Activated B cell treated with CpG ODN at 0.5 μM for 24 hours (primary cell): ENCODE measurements at regions not wholly inside any gene's neighbourhood (a gene's known extent, or its start where the extent isn't known, plus 50 kb on each side); places are given as distances from the start of the nearest gene placed in this dataset.

ENCODE experiments used
- ATAC-seq: fragments of 200-7000 bp; cut with Tn5 transposase; one replicate; pipeline ENCODE4 v1.10.0; 2021; ENCODE audit warnings: low read depth, mild to moderate bottlenecking, moderate library complexity
- CTCF ChIA-PET: fragments of 350-600 bp; sonication (Branson Sonifier 250); formaldehyde crosslinking; loops from one replicate; lab custom pipeline; 2021; ENCODE audit warnings: antibody characterized with exemption; lab: Charles Lee
- POLR2A ChIA-PET: fragments of 350-600 bp; sonication (Branson Sonifier 250); formaldehyde crosslinking; loops from one replicate; lab custom pipeline; 2021; ENCODE audit warnings: antibody characterized with exemption; lab: Charles Lee
- DNase-seq: peaks from one replicate; pipeline ENCODE4 v3.0.0; 2022
- H3K27ac Mint-ChIP-seq: one replicate; pipeline ENCODE4 v1.8.0; 2020; ENCODE audit warnings: mixed read lengths
- H3K27me3 Mint-ChIP-seq: one replicate; pipeline ENCODE4 v1.8.0; 2021; ENCODE audit warnings: mixed read lengths
- H3K36me3 Mint-ChIP-seq: one replicate; pipeline ENCODE4 v1.8.0; 2021; ENCODE audit warnings: low read depth, mixed read lengths
- H3K4me1 Mint-ChIP-seq: one replicate; pipeline ENCODE4 v1.8.0; 2021; ENCODE audit warnings: mixed read lengths
- H3K4me3 Mint-ChIP-seq: one replicate; pipeline ENCODE4 v1.8.0; 2020; ENCODE audit warnings: mild to moderate bottlenecking, mixed read lengths
- H3K9me3 Mint-ChIP-seq: one replicate; pipeline ENCODE4 v1.8.0; 2020; ENCODE audit warnings: mixed read lengths
- CTCF ChIP-seq: fragments of 200-600 bp; IDR thresholded peaks from one replicate; pipeline ENCODE4 v1.8.0; 2022; ENCODE audit warnings: antibody characterized with exemption, mild to moderate bottlenecking
- intact Hi-C: fragments of 100-400 bp; cut with micrococcal nuclease; formaldehyde crosslinking; loops from one replicate; pipeline ENCODE4 v1.15.1; 2024

GRCh38 chr6:156160795-156161165 lies 616.4 kb upstream of the ARID1B start:
- H3K4me3 Mint-ChIP-seq = no peak overlapping the region
- H3K27me3 Mint-ChIP-seq = no peaks in the 10 kb centered on the region
- ChIA-PET POLR2A (no interaction called here), CTCF (no interaction called here)
- ATAC-seq (no peak), DNase-seq (no peak)
- intact Hi-C loops = loop anchor here (10.0 kb wide), 1 partner anchor 124 kb away; no protein-coding TSS in a partner anchor
- H3K4me1 Mint-ChIP-seq = peaks cover 38% of the 10 kb centered on the region
- no peak for TF ChIP-seq CTCF
- no peak overlapping the region for H3K27ac Mint-ChIP-seq
- H3K9me3 Mint-ChIP-seq = no peaks in the 10 kb centered on the region
- no peaks in the 10 kb centered on the region for H3K36me3 Mint-ChIP-seq

GRCh38 chr6:156160007-156160794 lies 617.0 kb upstream of the ARID1B start:
- peaks cover 36% of the 10 kb centered on the region for H3K4me1 Mint-ChIP-seq
- no peak for DNase-seq
- ChIA-PET CTCF (no interaction called here), POLR2A (no interaction called here)
- H3K36me3 Mint-ChIP-seq = no peaks in the 10 kb centered on the region
- no peaks in the 10 kb centered on the region for H3K9me3 Mint-ChIP-seq
- no peak overlapping the region for H3K4me3 Mint-ChIP-seq
- no peak for ATAC-seq
- H3K27me3 Mint-ChIP-seq = no peaks in the 10 kb centered on the region
- no peak overlapping the region for H3K27ac Mint-ChIP-seq
- TF ChIP-seq CTCF = no peak
- intact Hi-C loops = loop anchor here (10.0 kb wide), 1 partner anchor 125 kb away; no protein-coding TSS in a partner anchor

GRCh38 chr6:156154896-156155295 lies 622.3 kb upstream of the ARID1B start:
- TF ChIP-seq CTCF = no peak
- DNase-seq (no peak), ATAC-seq (no peak)
- Mint-ChIP-seq H3K36me3 (no peaks in the 10 kb centered on the region), H3K27me3 (no peaks in the 10 kb centered on the region), H3K9me3 (no peaks in the 10 kb centered on the region), H3K4me3 (no peak overlapping the region), H3K27ac (peak overlapping the region; percentile 47), H3K4me1 (peaks cover 16% of the 10 kb centered on the region)
- ChIA-PET POLR2A (no interaction called here), CTCF (no interaction called here)
- intact Hi-C loops = no loop called here

- Mint-ChIP-seq H3K4me3 (no peak overlapping the region), H3K36me3 (peaks cover 2% of the 10 kb centered on the region), H3K9me3 (peaks cover 3% of the 10 kb centered on the region), H3K27me3 (no peaks in the 10 kb centered on the region), H3K27ac (no peak overlapping the region), H3K4me1 (peaks cover 8% of the 10 kb centered on the region)
- ATAC-seq (no peak), DNase-seq (no peak)
- intact Hi-C loops = no loop called here
- ChIA-PET POLR2A (no interaction called here), CTCF (no interaction called here)
- no peak for TF ChIP-seq CTCF
Observed at GRCh38 chr6:156150391-156150790, 626.8 kb upstream of the ARID1B start.

GRCh38 chr6:156146891-156147290 lies 630.3 kb upstream of the ARID1B start:
- ATAC-seq (no peak), DNase-seq (no peak)
- POLR2A ChIA-PET = no interaction called here
- TF ChIP-seq CTCF = no peak
- Mint-ChIP-seq H3K27ac (no peak overlapping the region), H3K4me3 (no peak overlapping the region), H3K4me1 (no peaks in the 10 kb centered on the region), H3K9me3 (peaks cover 20% of the 10 kb centered on the region), H3K27me3 (peaks cover 5% of the 10 kb centered on the region), H3K36me3 (peaks cover 17% of the 10 kb centered on the region)
- intact Hi-C loops = no loop called here
- CTCF ChIA-PET = no interaction called here
